HepG2 (cell line): ENCODE measurements at regions not wholly inside any gene's neighbourhood (a gene's known extent, or its start where the extent isn't known, plus 50 kb on each side); places are given as distances from the start of the nearest gene placed in this dataset.

ENCODE experiments used
- ATAC-seq: fragments of 200-7000 bp; cut with Tn5 transposase; 3 replicates; pipeline ENCODE4 v1.9.1; 2020; ENCODE audit warnings: mild to moderate bottlenecking, moderate library complexity
- BruUV-seq: library from RNA; stranded (reverse); fragments of 400-500 nt; replicated peaks from 2 replicates; lab custom pipeline; 2021; lab: Mats Ljungman, UMichigan
- CTCF ChIA-PET: fragments of 300-600 bp; formaldehyde crosslinking; extraction: SDS; loops from one replicate; lab custom pipeline; 2021; ENCODE audit warnings: low total read pairs, inconsistent platforms, low intra/inter-chr PET ratio; lab: Yijun Ruan, JAX
- POLR2A ChIA-PET: fragments of 350-600 bp; sonication (Branson Sonifier 250); formaldehyde crosslinking; loops from one replicate; lab custom pipeline; 2020; ENCODE audit warnings: antibody characterized with exemption, inconsistent platforms; lab: Yijun Ruan, JAX
- DNase-seq: peaks from one replicate; pipeline ENCODE4 v3.0.0-alpha.2; 2015; ENCODE audit warnings: low spot score
- FAIRE-seq: peaks from 3 replicates; lab custom pipeline; 2011; peaks lifted over from hg19 to GRCh38; lab: Jason Lieb, UNC
- H2AFZ ChIP-seq: one replicate; pipeline ENCODE4 v1.6.1; 2011; ENCODE audit warnings: low read length, inconsistent platforms
- H3K27ac ChIP-seq: fragments of 300-600 bp; 3 replicates; pipeline ENCODE4 v1.8.0; 2011; ENCODE audit warnings: mixed run types, mild to moderate bottlenecking, mixed read lengths, low read length, inconsistent platforms; ENCODE audit not compliant: insufficient read depth; ENCODE audit errors: extremely low read length
- H3K27me3 ChIP-seq, 2 experiments: fragments of 200-600 bp in 1 of 2; 2 replicates in 1 of 2; 3 replicates in 1 of 2; pipeline versions ENCODE4 v1.6.0 to v1.8.0; 2011; ENCODE audit warnings: low read length in 2 of 2, mild to moderate bottlenecking in 2 of 2, moderate library complexity in 2 of 2, inconsistent platforms in 1 of 2; ENCODE audit not compliant: insufficient read depth in 2 of 2, control insufficient read depth in 1 of 2
- H3K36me3 ChIP-seq, 2 experiments: fragments of 200-600 bp in 1 of 2; replicated peaks in 1 of 2; 2 replicates in 1 of 2; 3 replicates in 1 of 2; pipeline versions ENCODE4 v1.5.1 to v1.8.0; 2011; ENCODE audit warnings: low read length in 2 of 2, inconsistent platforms in 1 of 2; ENCODE audit not compliant: insufficient read depth in 2 of 2, control insufficient read depth in 1 of 2
- H3K4me1 ChIP-seq: 2 replicates; pipeline ENCODE4 v1.5.1; 2012; ENCODE audit warnings: low read length, inconsistent platforms; ENCODE audit not compliant: insufficient read depth
- H3K4me2 ChIP-seq: 2 replicates; pipeline ENCODE4 v1.6.0; 2011; ENCODE audit warnings: low read depth, low read length, inconsistent platforms
- H3K4me3 ChIP-seq, 3 experiments: fragments of 200-600 bp in 1 of 3; sonication (generic), shearing (Covaris generic) in 1 of 3; replicated peaks in 1 of 3; 2 replicates each; pipeline ENCODE4 v1.5.1; 2011 to 2016; ENCODE audit warnings: low read length in 3 of 3, inconsistent platforms in 2 of 3, low read depth in 2 of 3, mild to moderate bottlenecking in 2 of 3, control low read depth in 1 of 3, mixed read lengths in 1 of 3; ENCODE audit not compliant: insufficient read depth in 1 of 3
- H3K79me2 ChIP-seq: one replicate; pipeline ENCODE4 v1.6.1; 2011; ENCODE audit warnings: low read length, inconsistent platforms; ENCODE audit not compliant: insufficient read depth
- H3K9ac ChIP-seq: 2 replicates; pipeline ENCODE4 v1.6.0; 2011; ENCODE audit warnings: mild to moderate bottlenecking, low read depth, low read length, inconsistent platforms; ENCODE audit not compliant: insufficient read depth
- H3K9me3 ChIP-seq: 2 replicates; pipeline ENCODE4 v1.5.1; 2012; ENCODE audit warnings: mild to moderate bottlenecking, low read length
- H4K20me1 ChIP-seq: 2 replicates; pipeline ENCODE4 v1.6.0; 2011; ENCODE audit warnings: inconsistent platforms, mild to moderate bottlenecking, low read length, moderate library complexity; ENCODE audit not compliant: insufficient read depth
- ETV5 ChIP-seq: IDR thresholded peaks from 2 replicates; pipeline ENCODE4 v1.6.1; 2018; ENCODE audit warnings: missing biosample characterization, missing genetic modification reagents, inconsistent platforms, borderline replicate concordance
- HHEX ChIP-seq: IDR thresholded peaks from 2 replicates; pipeline ENCODE4 v1.6.1; 2016; ENCODE audit warnings: control low read depth
- HINFP ChIP-seq: sonication (generic); formaldehyde crosslinking; IDR thresholded peaks from 2 replicates; pipeline ENCODE4 v1.4.0; 2020; ENCODE audit warnings: low read depth, mild to moderate bottlenecking, missing genetic modification reagents
- MIER3 ChIP-seq: IDR thresholded peaks from 2 replicates; pipeline ENCODE4 v1.6.1; 2016; ENCODE audit warnings: missing compliant biosample characterization, borderline replicate concordance
- NR3C1 ChIP-seq: sonication (generic); formaldehyde crosslinking; IDR thresholded peaks from 2 replicates; pipeline ENCODE4 v1.4.0; 2020; ENCODE audit warnings: missing genetic modification reagents
- SOX13 ChIP-seq, 3 experiments: fragments of 450-650 bp in 1 of 3; sonication (generic) in 1 of 3; formaldehyde crosslinking in 1 of 3; IDR thresholded peaks in 2 of 3; conservative IDR thresholded peaks in 1 of 3; 2 replicates each; pipeline versions ENCODE4 v1.5.0 to v1.6.1; 2016 to 2020; ENCODE audit warnings: antibody characterized with exemption in 1 of 3, mild to moderate bottlenecking in 1 of 3, missing compliant biosample characterization in 1 of 3, missing genetic modification reagents in 1 of 3, moderate library complexity in 1 of 3
- TOPORS ChIP-seq: sonication (generic); formaldehyde crosslinking; IDR thresholded peaks from 2 replicates; pipeline ENCODE4 v1.8.0; 2023; ENCODE audit warnings: mild to moderate bottlenecking, missing genetic modification reagents
- ZBTB2 ChIP-seq: sonication (generic); formaldehyde crosslinking; IDR thresholded peaks from 2 replicates; pipeline ENCODE4 v1.8.0; 2022; ENCODE audit warnings: low read depth, missing genetic modification reagents
- ZNF101 ChIP-seq: sonication (generic); formaldehyde crosslinking; IDR thresholded peaks from 2 replicates; pipeline ENCODE4 v1.4.0; 2020; ENCODE audit warnings: mild to moderate bottlenecking, low read depth, missing genetic modification reagents, borderline replicate concordance
- ZNF24 ChIP-seq: fragments of 450-650 bp; IDR thresholded peaks from 2 replicates; pipeline ENCODE4 v1.6.1; 2017; ENCODE audit warnings: antibody characterized with exemption, mild to moderate bottlenecking
- ZNF263 ChIP-seq: sonication (generic); formaldehyde crosslinking; IDR thresholded peaks from 2 replicates; pipeline ENCODE4 v1.4.0; 2020; ENCODE audit warnings: missing genetic modification reagents
- ZNF749 ChIP-seq: sonication (generic); formaldehyde crosslinking; IDR thresholded peaks from 2 replicates; pipeline ENCODE4 v1.8.0; 2022; ENCODE audit warnings: mild to moderate bottlenecking, missing genetic modification reagents, moderate library complexity, borderline replicate concordance
- ZNF770 ChIP-seq: sonication (generic); formaldehyde crosslinking; IDR thresholded peaks from 2 replicates; pipeline ENCODE4 v1.5.0; 2020; ENCODE audit warnings: mild to moderate bottlenecking, missing genetic modification reagents
- WGBS: methylation state at CpG from one replicate; pipeline ENCODE4 v1.1.6; 2017; ENCODE audit warnings: low lambda C conversion rate; 5-methylcytosine and 5-hydroxymethylcytosine counted together
- in situ Hi-C: cut with HindIII; loops from 2 replicates; pipeline ENCODE4 v1.10.0; 2017; ENCODE audit warnings: low pct_unique_long_range_greater_than_20kb; ENCODE audit not compliant: extremely low pct_ligation_motif_present
- intact Hi-C: fragments of 100-400 bp; cut with micrococcal nuclease; formaldehyde crosslinking; loops from one replicate; pipeline ENCODE4 v1.10.0; 2022; ENCODE audit not compliant: unreplicated experiment
- TF ChIP-seq, protein P1 (sequence below): IDR thresholded peaks from 2 replicates; pipeline ENCODE4 v1.6.1; 2016; ENCODE audit warnings: mild to moderate bottlenecking

GRCh38 chr1:164223378-164223777 lies 335.6 kb upstream of the PBX1 start:
- intact Hi-C loops: no loop called here
- no peaks in the 10 kb centered on the region for H3K4me1 ChIP-seq
- POLR2A ChIA-PET: no interaction called here

GRCh38 chr1:164225011-164225410 lies 334.0 kb upstream of the PBX1 start:
- no peak for DNase-seq
- H3K4me1 ChIP-seq: no peaks in the 10 kb centered on the region
- no TSS peak for BruUV-seq
- no peak for FAIRE-seq
- no peak overlapping the region for H3K27ac ChIP-seq
- no peaks in the 10 kb centered on the region for H4K20me1 ChIP-seq
- no peak overlapping the region for H3K9ac ChIP-seq
- in situ Hi-C loops: no loop called here
- H3K9me3 ChIP-seq: peaks cover 66% of the 10 kb centered on the region
- H3K27me3 ChIP-seq: no peaks in the 10 kb centered on the region
- ChIA-PET POLR2A (no interaction called here), CTCF (no interaction called here)
- no peak for ATAC-seq
- H2AFZ ChIP-seq: no peak overlapping the region
- no peaks in the 10 kb centered on the region for H3K36me3 ChIP-seq
- H3K4me2 ChIP-seq: no peak overlapping the region
- no peaks in the 10 kb centered on the region for H3K79me2 ChIP-seq
- H3K4me3 ChIP-seq: no peak overlapping the region
- WGBS: 33% methylated on average over 2 of the region's 2 CpGs
- intact Hi-C loops: no loop called here
- TF ChIP-seq SOX13 (IDR thresholded peaks at IDR 0.05) (no peak), SOX13 (CRISPR knock-in tag; conservative IDR thresholded peaks at IDR 0.05 in 1 of 2, IDR thresholded peaks at IDR 0.05 in 1 of 2) (no peak), ETV5 (CRISPR knock-in tag) (no peak), ZBTB2 (CRISPR knock-in tag) (no peak), HHEX (CRISPR knock-in tag) (no peak), NR3C1 (CRISPR knock-in tag) (no peak), ZNF263 (CRISPR knock-in tag) (no peak), ZNF770 (CRISPR knock-in tag) (no peak), MIER3 (no peak), TOPORS (CRISPR knock-in tag) (no peak), ZNF101 (CRISPR knock-in tag) (no peak), HINFP (CRISPR knock-in tag) (no peak)
- TF ChIP-seq, protein P1, sequence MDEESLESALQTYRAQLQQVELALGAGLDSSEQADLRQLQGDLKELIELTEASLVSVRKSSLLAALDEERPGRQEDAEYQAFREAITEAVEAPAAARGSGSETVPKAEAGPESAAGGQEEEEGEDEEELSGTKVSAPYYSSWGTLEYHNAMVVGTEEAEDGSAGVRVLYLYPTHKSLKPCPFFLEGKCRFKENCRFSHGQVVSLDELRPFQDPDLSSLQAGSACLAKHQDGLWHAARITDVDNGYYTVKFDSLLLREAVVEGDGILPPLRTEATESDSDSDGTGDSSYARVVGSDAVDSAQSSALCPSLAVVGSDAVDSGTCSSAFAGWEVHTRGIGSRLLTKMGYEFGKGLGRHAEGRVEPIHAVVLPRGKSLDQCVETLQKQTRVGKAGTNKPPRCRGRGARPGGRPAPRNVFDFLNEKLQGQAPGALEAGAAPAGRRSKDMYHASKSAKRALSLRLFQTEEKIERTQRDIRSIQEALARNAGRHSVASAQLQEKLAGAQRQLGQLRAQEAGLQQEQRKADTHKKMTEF (CRISPR knock-in tag): no peak

More at GRCh38 chr1:164223378-164223777, 335.6 kb upstream of the PBX1 start:
- no peak overlapping the region for H3K27ac ChIP-seq
- no peaks in the 10 kb centered on the region for H3K79me2 ChIP-seq
- H2AFZ ChIP-seq: no peak overlapping the region
- ATAC-seq: no peak
- BruUV-seq: no TSS peak
- in situ Hi-C loops: no loop called here
- no peak overlapping the region for H3K9ac ChIP-seq
- no peaks in the 10 kb centered on the region for H3K36me3 ChIP-seq
- CTCF ChIA-PET: no interaction called here
- DNase-seq: no peak
- H3K4me3 ChIP-seq: no peak overlapping the region
- no peak overlapping the region for H3K4me2 ChIP-seq
- FAIRE-seq: no peak
- no peaks in the 10 kb centered on the region for H3K27me3 ChIP-seq
- H3K9me3 ChIP-seq: peaks cover 51% of the 10 kb centered on the region
- H4K20me1 ChIP-seq: no peaks in the 10 kb centered on the region
- TF ChIP-seq ZNF749 (CRISPR knock-in tag): no peak
- TF ChIP-seq ZNF24: no peak
